Breast epithelium (tissue), 3 donors: ENCODE measurements at regions not wholly inside any gene's neighbourhood (a gene's known extent, or its start where the extent isn't known, plus 50 kb on each side); places are given as distances from the start of the nearest gene placed in this dataset.

ENCODE experiments used
- CTCF ChIP-seq, 3 donors: fragments of 450-650 bp; IDR thresholded peaks; one replicate each; pipeline ENCODE4 v1.5.1; 2016 to 2017; ENCODE audit warnings: antibody characterized with exemption in 3 of 3, mild to moderate bottlenecking in 3 of 3, moderate library complexity in 3 of 3
- POLR2A ChIP-seq: fragments of 450-650 bp; IDR thresholded peaks from one replicate; pipeline ENCODE4 v1.6.1; 2016; ENCODE audit warnings: antibody characterized with exemption, mild to moderate bottlenecking, moderate library complexity

- TF ChIP-seq CTCF (IDR thresholded peaks at IDR 0.05) (no peak), POLR2A (no peak)
These were observed 113.7 kb upstream of the SRD5A2 start for GRCh38 chr2:31694444-31694843.
